CD4-positive, alpha-beta T cell treated with Interleukin-6 at 100 ng/mL for 8 hours (primary cell): ENCODE measurements at regions not wholly inside any gene's neighbourhood (a gene's known extent, or its start where the extent isn't known, plus 50 kb on each side); places are given as distances from the start of the nearest gene placed in this dataset.

Experiments used
- DNase-seq: peaks from one replicate; pipeline ENCODE4 v3.0.0-alpha.2; 2020; ENCODE audit warnings: mixed read lengths, low spot score

DNA sequence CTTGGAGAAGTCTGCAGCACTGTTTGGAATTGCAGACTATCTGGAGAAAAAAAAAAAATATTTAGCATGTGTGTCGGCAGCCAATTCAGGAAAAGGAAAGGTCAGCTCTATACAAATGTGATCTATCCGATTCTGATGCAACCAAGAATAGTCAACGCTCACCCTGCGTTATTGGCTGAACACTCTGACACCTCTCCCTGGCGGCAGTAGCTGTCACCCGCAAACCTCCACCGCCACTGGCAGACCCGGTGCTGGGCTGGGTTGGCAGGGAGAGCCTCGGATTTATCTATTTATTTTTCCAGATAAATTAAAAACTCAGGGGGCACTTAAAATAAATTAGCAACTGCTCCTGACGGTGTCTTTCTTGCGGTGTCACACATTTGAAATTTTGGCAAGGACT lies 409.7 kb downstream of the VRK1 start:
- DNase-seq: no peak

DNA sequence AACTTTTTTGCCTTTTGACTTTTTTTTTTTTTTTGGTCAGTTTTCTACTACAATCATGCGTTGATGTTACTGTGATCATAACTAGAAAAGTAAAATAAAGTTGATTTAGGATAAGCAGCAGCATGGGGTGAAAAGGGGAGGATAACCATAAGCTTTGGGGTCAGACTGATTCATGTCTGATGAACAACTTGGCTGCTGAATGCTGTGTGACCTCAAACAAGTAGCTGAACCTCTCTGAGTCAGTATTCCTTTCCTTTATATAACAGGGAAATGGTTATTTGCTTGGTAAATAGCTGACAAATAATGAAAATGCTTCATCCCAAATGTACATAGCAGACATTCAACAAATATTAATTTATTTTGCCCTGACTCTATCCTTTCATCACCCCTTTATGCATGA lies 413.0 kb downstream of the VRK1 start:
- DNase-seq: no peak

DNA sequence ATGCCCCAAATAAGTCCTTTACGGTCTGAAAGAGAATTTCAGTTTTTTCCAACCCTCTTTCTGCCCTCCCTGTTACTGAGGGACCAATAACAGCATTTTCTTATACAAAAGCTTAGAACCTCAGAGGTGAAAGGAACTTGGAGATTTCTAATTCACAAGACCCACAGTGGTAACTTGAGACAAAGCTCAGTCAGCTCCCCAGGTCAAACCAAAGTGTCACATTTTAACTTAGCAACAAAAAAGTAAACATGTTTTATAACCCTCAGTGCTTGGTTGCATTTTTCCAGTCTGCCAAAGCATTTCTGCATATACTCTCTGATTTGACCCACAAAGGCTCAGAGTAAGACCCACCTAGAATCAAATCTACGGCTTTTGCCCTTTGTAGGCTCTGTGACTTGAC lies 415.2 kb downstream of the VRK1 start:
- no peak for DNase-seq

DNA sequence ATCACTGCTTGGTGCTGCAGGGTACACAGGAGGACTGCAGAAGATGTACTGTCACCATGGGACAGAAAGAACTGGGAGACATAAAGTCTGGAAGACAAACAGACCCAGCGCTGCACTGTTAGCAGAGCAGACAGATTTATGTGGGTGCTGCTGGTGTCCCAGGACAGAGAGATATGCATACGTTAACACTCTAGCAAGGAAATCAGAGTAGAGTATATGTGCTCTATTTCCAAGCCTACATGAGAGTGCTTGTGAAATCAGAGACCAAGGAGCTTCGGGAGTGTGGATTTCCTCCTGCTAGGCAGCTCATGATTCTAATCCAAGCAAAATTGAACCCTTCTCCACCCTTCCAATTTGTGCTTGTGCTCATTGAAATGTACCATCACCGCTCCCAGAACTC lies 416.5 kb downstream of the VRK1 start:
- no peak for DNase-seq

DNA sequence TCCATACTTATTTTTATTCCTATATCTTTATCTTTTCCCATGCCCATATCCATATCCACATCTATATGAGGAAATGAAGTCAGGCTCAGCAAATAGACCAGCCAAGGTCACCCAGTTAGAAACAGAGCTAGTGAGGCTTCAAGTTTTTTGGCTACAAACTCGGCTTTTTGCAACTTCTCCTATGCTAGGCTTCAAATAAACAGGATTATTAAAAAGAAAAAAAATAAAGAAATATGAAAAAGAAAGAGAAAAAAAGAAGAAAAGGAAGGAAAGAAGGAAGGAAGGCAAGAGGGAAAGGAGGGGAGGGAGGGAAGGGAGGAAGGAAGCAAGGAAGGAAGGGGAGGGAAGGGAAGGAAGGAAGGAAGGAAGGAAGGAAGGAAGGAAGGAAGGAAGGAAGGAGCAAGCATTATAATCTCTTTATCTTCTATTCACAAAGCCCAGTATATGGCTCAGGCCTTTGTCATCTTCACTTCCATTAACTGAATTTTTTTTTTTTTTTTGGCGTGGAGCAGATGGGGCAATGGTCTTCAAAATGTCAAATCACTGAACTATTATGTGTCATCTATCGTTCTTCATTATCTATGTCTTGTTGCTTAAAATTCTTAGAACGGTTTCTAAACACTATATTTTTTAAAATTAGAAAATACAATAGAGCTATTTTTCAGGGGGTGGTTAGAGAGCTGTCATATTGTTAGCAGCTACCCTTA lies 418.2 kb downstream of the VRK1 start:
- DNase-seq: no peak

DNA sequence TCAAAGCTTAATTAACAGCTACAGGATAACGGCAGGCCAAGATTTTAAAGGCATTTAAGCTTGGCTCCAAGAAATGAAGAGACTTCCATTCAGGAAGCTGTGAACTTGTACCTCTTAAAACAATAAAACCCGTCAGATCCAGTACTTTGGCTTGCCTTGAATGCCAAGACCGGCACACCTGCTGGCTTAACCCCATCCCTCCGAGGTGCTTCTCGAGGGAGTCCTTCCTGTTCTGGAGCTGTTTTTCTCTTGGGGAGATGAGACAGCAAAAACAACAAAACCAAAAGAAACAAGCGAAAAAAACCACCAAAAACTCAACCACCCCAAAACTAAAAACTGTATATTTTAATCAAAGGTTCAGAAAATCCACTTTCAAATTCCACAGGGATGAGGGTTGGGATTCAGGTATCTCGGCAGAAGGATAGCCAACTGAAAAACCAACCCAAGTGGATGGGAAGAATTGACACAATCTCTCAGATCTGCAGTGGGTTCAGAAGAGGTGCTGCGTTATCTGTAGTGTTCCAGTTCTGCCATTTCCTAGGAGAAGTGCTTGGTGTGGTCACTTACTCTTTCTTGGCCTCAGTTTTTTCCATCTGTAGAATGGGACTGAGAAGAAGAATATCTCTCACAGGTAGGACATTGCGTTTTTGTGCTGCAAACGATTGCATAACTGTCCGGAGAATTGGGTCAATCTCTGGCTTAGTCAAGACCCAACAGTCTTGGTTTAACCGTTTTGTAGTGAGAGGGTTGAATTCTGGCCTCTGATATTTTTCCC lies 420.1 kb downstream of the VRK1 start:
- no peak for DNase-seq

GRCh38 chr14:97218274-97218673 lies 421.1 kb downstream of the VRK1 start:
- DNase-seq: no peak

DNA sequence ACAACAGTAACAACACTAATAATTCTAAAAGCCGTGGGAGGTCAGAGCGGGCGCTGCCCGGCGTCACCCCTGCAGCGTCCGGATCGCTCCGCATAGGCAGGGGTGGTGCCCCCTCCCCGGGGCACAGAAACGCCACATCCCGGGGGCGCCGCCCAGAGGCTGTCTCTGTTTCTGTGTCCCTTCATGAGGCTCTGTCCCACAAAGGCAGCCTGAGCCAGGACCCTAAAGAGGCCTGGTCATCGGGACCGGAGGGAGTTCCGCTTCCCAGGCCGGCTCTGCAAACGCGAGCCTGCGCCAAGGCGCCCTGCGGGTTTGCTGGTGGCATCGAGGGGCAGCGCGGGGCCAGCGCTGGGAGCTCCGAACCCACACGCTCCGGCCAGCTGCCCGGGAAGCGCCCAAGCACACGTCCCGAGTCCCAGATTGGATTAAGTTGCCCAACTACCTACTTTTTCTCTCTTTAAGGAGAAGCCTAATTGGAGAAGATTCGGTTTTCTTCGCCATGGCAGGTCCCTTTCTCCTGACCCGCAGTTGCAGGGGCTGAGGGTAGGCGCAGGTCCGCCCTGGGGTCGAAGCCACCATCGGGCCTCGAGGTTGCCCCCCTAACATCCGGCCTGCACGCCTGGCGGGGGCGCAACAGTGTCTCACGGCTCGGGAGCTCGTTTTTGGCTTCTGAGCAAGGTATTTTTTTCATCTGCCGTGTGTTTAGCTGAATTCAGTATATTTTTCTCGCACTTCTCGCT lies 421.7 kb downstream of the VRK1 start:
- peak; percentile 9 for DNase-seq

GRCh38 chr14:97219431-97220017 lies 422.3 kb downstream of the VRK1 start:
- peak; percentile 5 for DNase-seq

DNA sequence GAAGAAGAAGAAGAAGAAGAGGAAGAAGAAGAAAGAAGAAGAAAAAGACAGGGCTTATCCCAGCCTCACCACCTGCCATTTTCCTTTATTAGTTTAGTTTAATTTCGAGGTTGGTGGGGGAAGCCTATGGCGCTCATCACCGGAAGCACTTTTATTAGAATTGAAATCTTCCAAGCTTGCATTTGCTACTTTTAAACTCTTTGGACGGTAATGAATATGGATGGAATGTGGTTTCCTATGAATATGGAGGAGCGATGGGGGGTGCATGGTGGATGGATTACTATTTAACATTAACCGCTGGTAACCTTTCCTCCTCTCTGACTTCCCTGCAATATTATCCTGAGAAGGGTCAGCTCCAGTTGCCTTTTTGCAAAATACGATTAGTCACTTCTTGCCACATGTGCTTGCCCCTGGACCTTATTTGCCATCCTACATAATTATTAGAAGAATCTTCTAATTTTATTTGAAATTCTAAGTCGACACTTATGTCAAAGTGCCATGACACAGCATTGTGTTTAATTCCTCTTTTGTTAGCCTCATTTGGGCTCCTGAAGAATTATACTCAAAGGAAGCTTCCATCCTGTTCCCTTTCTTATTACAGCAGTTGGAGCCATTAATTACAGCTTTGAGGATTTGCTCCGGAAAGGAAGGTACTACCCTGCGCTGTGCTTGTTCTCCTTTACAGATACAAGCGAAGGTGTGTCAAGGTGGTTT lies 424.5 kb downstream of the VRK1 start:
- no peak for DNase-seq

DNA sequence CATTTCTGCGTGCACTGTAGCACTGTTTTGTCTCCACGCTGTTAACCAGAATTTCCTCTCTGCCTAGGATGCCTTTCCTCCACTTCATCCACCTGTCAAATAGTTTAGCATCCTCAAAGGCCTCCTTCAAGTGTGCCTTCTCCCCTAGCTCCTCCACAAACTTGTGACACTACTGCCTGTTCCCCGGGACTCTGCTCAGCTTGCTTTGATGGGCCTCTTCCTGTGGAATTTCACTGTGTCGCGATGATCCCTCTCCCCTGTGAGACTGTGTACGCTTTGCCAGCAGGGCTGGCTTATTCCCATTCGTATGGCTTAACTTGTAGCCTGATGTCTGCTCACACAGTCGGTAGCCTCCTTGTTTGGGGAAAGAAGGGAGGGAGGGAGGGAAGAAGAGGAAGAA lies 426.8 kb downstream of the VRK1 start:
- no peak for DNase-seq

GRCh38 chr14:97230051-97230450 lies 432.9 kb downstream of the VRK1 start:
- DNase-seq: no peak

DNA sequence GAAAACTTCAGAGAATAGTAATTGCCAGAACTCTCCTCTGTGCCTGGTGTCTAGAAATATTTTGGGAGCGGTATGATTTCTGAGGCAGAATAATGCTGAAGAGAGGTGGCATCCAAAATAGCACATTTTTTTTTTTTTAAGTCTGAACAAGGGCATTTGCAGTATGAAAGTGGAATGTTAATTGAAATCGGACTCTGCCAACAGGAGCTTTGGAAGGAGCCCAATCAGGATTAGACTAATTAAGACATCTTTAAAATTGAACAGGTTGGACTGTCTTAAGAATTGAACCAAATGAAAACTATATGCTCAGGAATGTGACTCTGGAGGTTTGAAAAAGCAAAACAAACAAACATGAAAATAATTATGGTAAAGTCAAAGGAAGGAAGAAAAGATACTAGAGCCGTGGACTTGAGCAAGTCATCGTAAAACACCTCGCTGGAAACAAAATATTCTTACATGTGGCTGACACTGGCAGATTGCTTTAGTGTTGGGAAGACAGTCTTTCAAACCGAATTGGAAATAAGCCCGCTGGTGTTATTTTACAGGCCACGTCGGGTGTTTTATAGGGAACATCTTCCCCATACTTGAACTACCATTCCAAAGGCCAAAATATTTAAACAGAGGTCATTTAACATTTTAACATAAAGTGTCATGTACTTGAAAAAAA lies 436.3 kb downstream of the VRK1 start:
- no peak for DNase-seq

DNA sequence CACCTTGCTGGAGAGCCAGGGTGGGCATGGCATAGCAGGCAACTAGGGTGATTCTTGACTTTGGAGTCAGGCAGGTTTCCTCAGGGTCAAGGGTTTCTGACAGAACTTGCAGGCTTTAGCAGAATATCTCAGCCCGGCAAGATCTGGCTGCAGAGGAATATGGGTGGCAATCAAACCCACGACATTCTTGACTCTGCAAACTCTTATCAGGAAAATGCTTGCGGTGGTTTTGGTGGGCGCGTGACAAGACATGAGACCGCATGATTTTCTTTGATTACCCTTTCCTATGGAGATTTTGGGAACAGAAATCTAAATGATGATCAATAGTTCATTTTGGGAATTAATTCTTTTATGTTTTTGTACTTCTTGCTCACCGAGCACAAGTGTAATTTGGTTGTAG lies 449.5 kb downstream of the VRK1 start:
- no peak for DNase-seq

DNA sequence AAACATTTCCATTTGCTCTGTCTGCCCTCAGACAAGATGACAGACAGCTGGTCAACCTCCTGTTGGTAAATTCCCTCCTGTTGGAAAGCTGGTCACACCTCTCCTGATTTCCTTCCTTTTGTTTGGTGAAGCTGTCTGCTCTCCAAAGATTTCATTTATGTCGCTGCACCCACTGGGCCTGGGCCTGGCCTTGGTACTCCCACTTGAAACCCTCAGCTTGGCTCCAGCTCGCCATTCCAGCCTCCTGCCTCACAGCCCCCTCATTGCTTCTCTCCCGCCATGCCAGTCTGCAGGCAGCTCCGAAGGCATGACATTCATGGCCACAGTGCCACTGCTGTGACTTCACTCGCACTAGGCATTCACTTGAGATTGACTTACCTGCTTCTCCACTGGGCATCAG lies 451.8 kb downstream of the VRK1 start:
- DNase-seq: no peak

DNA sequence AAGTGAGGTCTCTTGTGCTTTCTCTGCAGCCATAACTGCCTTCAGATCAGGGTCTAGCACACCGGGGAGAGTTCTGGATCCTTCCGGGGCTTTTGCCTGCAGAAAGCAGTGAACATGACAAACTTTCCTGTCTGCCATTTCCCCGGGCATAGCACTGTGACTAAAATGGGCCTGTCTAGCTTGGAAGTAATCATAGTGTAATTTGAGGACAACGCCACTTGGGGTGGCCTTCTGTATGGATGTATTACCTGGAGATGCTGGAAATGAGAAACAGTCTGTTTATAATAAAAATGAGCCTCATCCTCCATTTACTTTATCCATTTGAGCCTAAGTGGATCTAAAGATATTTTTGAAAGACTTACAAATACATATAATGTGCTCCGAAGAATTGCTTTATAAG lies 453.7 kb downstream of the VRK1 start:
- no peak for DNase-seq

GRCh38 chr14:97251491-97252155 lies 454.4 kb downstream of the VRK1 start:
- DNase-seq: no peak

- no peak for DNase-seq
These were observed 456.6 kb downstream of the VRK1 start for GRCh38 chr14:97253756-97254155.

DNA sequence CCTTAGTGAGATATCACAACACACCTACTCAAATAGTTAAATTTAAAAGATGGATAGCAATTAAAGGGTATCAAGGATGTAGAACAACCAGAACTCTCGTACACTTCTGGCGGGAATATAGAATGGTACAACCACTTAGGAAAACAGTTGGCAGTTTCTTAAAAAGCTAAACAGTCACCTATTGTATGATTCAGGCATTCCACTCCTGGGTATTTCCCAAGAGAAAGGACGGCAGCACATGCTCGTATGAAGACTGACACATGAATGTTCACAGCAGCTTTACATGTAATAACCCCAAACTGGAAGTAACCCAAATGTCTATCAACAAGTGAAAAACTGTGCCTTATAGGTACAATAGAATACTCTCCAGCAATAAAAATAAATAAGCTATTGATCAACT lies 465.2 kb downstream of the VRK1 start:
- DNase-seq: no peak

DNA sequence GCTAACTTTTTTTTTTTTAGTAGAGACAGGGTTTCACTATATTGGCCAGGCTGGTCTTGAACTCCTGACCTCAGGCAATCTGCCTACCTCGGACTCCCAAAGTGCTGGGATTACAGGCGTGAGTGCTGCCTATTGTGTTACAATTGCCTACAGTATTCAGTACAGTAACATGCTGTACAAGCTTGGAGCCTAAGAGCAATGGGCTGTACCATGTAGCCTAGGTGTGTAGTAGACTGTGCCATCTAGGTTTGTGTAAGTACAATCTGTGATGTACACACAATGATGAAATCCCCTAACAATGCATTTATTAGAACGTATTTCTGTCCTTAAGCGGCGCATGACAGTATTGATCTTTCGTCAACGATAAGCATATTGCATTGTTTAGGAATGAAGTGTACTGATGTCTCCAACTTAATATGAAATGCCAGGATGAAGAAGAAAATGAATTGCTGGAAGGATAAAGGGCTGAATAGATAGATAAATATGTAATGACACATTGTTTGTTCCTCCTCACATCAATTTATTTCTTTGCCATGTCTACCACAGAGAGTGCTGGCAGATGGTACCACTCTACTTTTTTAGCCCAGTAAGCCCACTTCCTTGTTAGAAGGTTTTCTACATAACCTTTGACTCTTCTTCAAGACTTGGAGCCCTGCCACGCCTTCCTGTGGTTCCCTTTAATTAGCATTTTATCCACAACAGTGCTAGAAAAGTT lies 467.5 kb downstream of the VRK1 start:
- DNase-seq: no peak
